ENCODE measurements at regions not wholly inside any gene's neighbourhood (a gene's known extent, or its start where the extent isn't known, plus 50 kb on each side); places are given as distances from the start of the nearest gene placed in this dataset.

DNA sequence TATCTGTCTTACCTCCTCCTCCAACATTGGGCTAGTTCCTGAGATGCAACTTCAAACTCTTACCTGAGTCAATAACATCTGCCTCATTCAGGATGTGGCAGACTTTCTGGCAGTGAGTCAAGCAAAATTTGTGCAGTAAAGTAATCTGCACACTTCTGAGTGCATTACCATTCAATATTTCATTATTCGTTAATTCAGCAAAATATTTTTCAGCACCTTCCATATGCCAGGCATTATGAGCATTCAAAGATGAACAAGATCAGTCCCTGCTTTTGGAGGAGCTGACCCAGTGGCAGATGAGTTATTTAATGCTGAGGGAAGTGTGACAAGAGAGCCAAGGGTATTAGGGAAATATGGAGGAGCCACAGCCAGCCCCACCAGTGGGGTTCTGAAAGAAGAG is 339.7 kb downstream of the LNPK start:
- Histone ChIP-seq H3K4me1 (ENCODE audit: insufficient read depth) (no peaks in the 10 kb centered on the region), H3K9me3 (ENCODE audit: low read depth) (no peaks in the 10 kb centered on the region), H3K9me2 (ENCODE audit: insufficient read depth) (no peaks in the 10 kb centered on the region), H3K4me2 (ENCODE audit: unreplicated experiment) (no peak overlapping the region), H3F3A (ENCODE audit: insufficient read depth) (no peaks in the 10 kb centered on the region), H3K79me2 (ENCODE audit: insufficient read depth) (no peaks in the 10 kb centered on the region), H3K27me3 (replicated peaks; ENCODE audit: insufficient read depth) (peaks cover 16% of the 10 kb centered on the region), H3K4me3 (no peak overlapping the region), H3K36me3 (ENCODE audit: low read depth) (no peaks in the 10 kb centered on the region), H4K20me1 (ENCODE audit: insufficient read depth) (no peaks in the 10 kb centered on the region), H2AFZ (no peak overlapping the region), H3K27ac (no peak overlapping the region), H3K9ac (no peak overlapping the region)
- no peak for DNase-seq
- TF ChIP-seq EZH2 (IDR thresholded peaks at IDR 0.05; ENCODE audit: insufficient read depth, poor library complexity, severe bottlenecking) (no peak), EZH2phosphoT487 (IDR thresholded peaks at IDR 0.05; ENCODE audit: insufficient read depth, low read depth) (no peak)
- WGBS, 2 experiments (ENCODE audit: low coverage in 1 of 2, low lambda C conversion rate in 2 of 2, missing lambda C conversion rate in 2 of 2), result 12 to 20% methylated on average over 1 of the region's 1 CpG
- in situ Hi-C loops (cut with MboI), result no loop called here

DNA sequence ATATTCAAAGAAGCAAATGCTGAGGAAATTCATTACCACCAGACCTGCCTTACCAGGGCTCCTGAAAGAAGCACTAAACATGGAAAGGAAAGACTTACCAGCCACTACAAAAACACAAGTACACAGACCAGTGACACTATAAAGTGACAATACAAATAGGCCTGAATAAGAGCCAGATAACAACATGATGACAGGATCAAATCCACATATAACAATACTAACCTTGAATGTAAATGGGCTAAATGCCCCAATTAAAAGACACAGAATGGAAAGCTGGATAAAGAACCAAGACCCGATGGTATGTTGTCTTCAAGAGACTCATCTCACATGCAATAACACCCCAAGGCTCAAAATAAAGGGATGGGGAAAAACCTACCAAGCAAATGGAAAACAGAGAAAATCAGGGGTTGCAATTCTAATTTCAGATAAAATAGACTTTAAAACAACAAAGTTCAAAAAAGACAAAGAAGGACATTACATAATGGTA is 353.4 kb downstream of the LNPK start:
- DNase-seq, result no peak
- Histone ChIP-seq H3K27me3 (replicated peaks; ENCODE audit: insufficient read depth) (no peaks in the 10 kb centered on the region; the same call in 1 of the 2 replicates), H3K27ac (no peak overlapping the region), H3K9me2 (ENCODE audit: insufficient read depth) (no peaks in the 10 kb centered on the region), H4K20me1 (ENCODE audit: insufficient read depth) (no peaks in the 10 kb centered on the region), H3K36me3 (ENCODE audit: low read depth) (no peaks in the 10 kb centered on the region), H2AFZ (no peak overlapping the region), H3K4me1 (ENCODE audit: insufficient read depth) (no peaks in the 10 kb centered on the region), H3F3A (ENCODE audit: insufficient read depth) (no peaks in the 10 kb centered on the region), H3K4me3 (no peak overlapping the region), H3K4me2 (ENCODE audit: unreplicated experiment) (no peak overlapping the region), H3K79me2 (ENCODE audit: insufficient read depth) (no peaks in the 10 kb centered on the region), H3K9ac (no peak overlapping the region), H3K9me3 (ENCODE audit: low read depth) (no peaks in the 10 kb centered on the region)
- TF ChIP-seq EZH2phosphoT487 (IDR thresholded peaks at IDR 0.05; ENCODE audit: insufficient read depth, low read depth) (no peak), EZH2 (IDR thresholded peaks at IDR 0.05; ENCODE audit: insufficient read depth, poor library complexity, severe bottlenecking) (no peak)
- in situ Hi-C loops (cut with MboI), result no loop called here
- WGBS, 2 experiments (ENCODE audit: low coverage in 1 of 2, low lambda C conversion rate in 2 of 2, missing lambda C conversion rate in 2 of 2), result 0 to 5% methylated on average over 1 of the region's 1 CpG

DNA sequence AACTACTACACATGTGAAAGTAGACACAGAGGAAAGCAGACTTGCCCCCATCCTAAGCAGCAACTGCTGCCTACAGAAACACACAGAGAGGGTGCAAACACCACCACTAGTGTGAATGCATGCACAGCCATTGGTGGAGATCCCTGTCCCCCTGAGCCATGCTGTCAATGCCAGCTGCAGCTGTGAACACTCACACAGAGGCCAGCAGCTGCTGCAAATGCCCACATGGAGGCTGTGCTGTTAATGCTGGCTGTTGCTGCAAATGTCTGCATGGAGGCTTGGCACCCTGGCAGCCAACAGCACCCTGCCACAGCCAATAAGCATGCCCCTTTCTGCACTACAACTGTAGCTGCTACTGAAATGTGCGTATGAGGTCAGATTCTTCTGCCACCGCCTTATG is 355.0 kb downstream of the LNPK start:
- in situ Hi-C loops (cut with MboI), result no loop called here
- Histone ChIP-seq H3F3A (ENCODE audit: insufficient read depth) (no peaks in the 10 kb centered on the region), H3K9ac (no peak overlapping the region), H3K9me3 (ENCODE audit: low read depth) (no peaks in the 10 kb centered on the region), H3K36me3 (ENCODE audit: low read depth) (no peaks in the 10 kb centered on the region), H3K4me3 (no peak overlapping the region), H3K27me3 (replicated peaks; ENCODE audit: insufficient read depth) (no peaks in the 10 kb centered on the region; the same call in 1 of the 2 replicates), H3K79me2 (ENCODE audit: insufficient read depth) (no peaks in the 10 kb centered on the region), H3K4me1 (ENCODE audit: insufficient read depth) (no peaks in the 10 kb centered on the region), H2AFZ (no peak overlapping the region), H3K27ac (no peak overlapping the region), H3K9me2 (ENCODE audit: insufficient read depth) (no peaks in the 10 kb centered on the region), H4K20me1 (ENCODE audit: insufficient read depth) (no peaks in the 10 kb centered on the region), H3K4me2 (ENCODE audit: unreplicated experiment) (no peak overlapping the region)
- 73 to 80% methylated on average over 2 of the region's 2 CpGs for WGBS, 2 experiments (ENCODE audit: low coverage in 1 of 2, low lambda C conversion rate in 2 of 2, missing lambda C conversion rate in 2 of 2)
- no peak for DNase-seq
- no peak for TF ChIP-seq EZH2 (IDR thresholded peaks at IDR 0.05; ENCODE audit: insufficient read depth, poor library complexity, severe bottlenecking)
- no peak for TF ChIP-seq EZH2phosphoT487 (IDR thresholded peaks at IDR 0.05; ENCODE audit: insufficient read depth, low read depth)

DNA sequence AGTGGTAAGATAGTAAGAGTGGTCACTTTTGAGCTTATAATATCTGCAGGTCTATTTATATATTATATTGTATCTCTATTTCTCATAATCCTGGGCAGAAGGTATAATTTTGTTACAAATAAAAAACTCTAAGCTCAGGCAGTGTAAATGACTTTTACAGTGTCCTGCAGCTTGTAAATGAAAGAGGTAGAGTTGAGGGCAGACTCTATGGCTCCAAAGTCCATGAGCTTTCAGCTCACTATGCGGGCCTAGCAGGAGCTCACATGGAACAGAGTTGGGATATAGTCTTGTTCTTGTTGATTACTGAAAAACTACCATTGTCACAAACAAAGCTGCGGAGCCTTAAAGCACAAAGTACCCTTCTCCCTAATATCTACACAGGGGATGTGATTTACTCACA is 361.4 kb downstream of the LNPK start:
- Histone ChIP-seq H4K20me1 (ENCODE audit: insufficient read depth) (no peaks in the 10 kb centered on the region), H2AFZ (no peak overlapping the region), H3K27ac (no peak overlapping the region), H3K36me3 (ENCODE audit: low read depth) (no peaks in the 10 kb centered on the region), H3K4me3 (no peak overlapping the region), H3K4me2 (ENCODE audit: unreplicated experiment) (no peak overlapping the region), H3K4me1 (ENCODE audit: insufficient read depth) (no peaks in the 10 kb centered on the region), H3K9me2 (ENCODE audit: insufficient read depth) (no peaks in the 10 kb centered on the region), H3K9ac (no peak overlapping the region), H3K27me3 (replicated peaks; ENCODE audit: insufficient read depth) (peaks cover 7% of the 10 kb centered on the region; the same call in 1 of the 2 replicates), H3K9me3 (ENCODE audit: low read depth) (no peaks in the 10 kb centered on the region), H3F3A (ENCODE audit: insufficient read depth) (no peaks in the 10 kb centered on the region), H3K79me2 (ENCODE audit: insufficient read depth) (no peaks in the 10 kb centered on the region)
- DNase-seq, result no peak
- 40 to 47% methylated on average over 2 of the region's 2 CpGs for WGBS, 2 experiments (ENCODE audit: low coverage in 1 of 2, low lambda C conversion rate in 2 of 2, missing lambda C conversion rate in 2 of 2)
- TF ChIP-seq EZH2phosphoT487 (IDR thresholded peaks at IDR 0.05; ENCODE audit: insufficient read depth, low read depth), result no peak
- no peak for TF ChIP-seq EZH2 (IDR thresholded peaks at IDR 0.05; ENCODE audit: insufficient read depth, poor library complexity, severe bottlenecking)
- in situ Hi-C loops (cut with MboI), result no loop called here

DNA sequence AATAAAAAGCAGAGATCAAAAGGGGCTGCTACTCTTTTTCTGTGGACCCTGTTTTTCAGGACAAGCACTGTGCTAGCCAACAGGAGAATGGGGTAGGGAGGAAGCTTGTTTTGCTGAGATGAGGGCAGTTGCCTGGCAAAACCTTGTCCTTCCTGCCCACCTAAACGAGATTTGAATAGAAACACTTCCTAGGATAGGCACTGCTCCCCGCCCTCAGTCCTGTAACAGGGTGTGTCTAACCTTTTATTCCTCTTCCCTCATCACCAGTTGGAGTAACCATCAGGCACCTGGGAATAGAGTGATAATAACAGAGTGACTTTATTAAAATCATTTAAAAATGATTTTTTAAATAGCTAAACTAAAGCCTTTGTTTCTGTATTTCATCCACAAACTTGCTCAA is 368.8 kb downstream of the LNPK start:
- 10 to 17% methylated on average over 2 of the region's 2 CpGs for WGBS, 2 experiments (ENCODE audit: low coverage in 1 of 2, low lambda C conversion rate in 2 of 2, missing lambda C conversion rate in 2 of 2)
- in situ Hi-C loops (cut with MboI), result no loop called here
- H3K4me1 ChIP-seq (ENCODE audit: insufficient read depth), result no peaks in the 10 kb centered on the region
- no peaks in the 10 kb centered on the region for H3K79me2 ChIP-seq (ENCODE audit: insufficient read depth)
- no peak overlapping the region for H3K27ac ChIP-seq
- H4K20me1 ChIP-seq (ENCODE audit: insufficient read depth), result no peaks in the 10 kb centered on the region
- H3K4me3 ChIP-seq, result no peak overlapping the region
- no peak overlapping the region for H3K4me2 ChIP-seq (ENCODE audit: unreplicated experiment)
- H2AFZ ChIP-seq, result no peak overlapping the region
- no peaks in the 10 kb centered on the region for H3K36me3 ChIP-seq (ENCODE audit: low read depth)
- H3K9me3 ChIP-seq (ENCODE audit: low read depth), result no peaks in the 10 kb centered on the region
- H3K27me3 ChIP-seq (replicated peaks; ENCODE audit: insufficient read depth), result peaks cover 7% of the 10 kb centered on the region
- TF ChIP-seq EZH2 (IDR thresholded peaks at IDR 0.05; ENCODE audit: insufficient read depth, poor library complexity, severe bottlenecking) (no peak), EZH2phosphoT487 (IDR thresholded peaks at IDR 0.05; ENCODE audit: insufficient read depth, low read depth) (no peak)
- no peak for DNase-seq
- no peaks in the 10 kb centered on the region for H3F3A ChIP-seq (ENCODE audit: insufficient read depth)
- no peak overlapping the region for H3K9ac ChIP-seq
- H3K9me2 ChIP-seq (ENCODE audit: insufficient read depth), result no peaks in the 10 kb centered on the region

Measured in GM23248 (cell line).